GM18873 (cell line): ENCODE measurements at regions not wholly inside any gene's neighbourhood (a gene's known extent, or its start where the extent isn't known, plus 50 kb on each side); places are given as distances from the start of the nearest gene placed in this dataset.

Source experiments
- ATAC-seq: cut with Tn5 transposase; IDR thresholded peaks from one replicate; pipeline ENCODE4 v1.9.1; 2021; ENCODE audit warnings: mild to moderate bottlenecking, moderate library complexity, moderate number of reproducible peaks; ENCODE audit not compliant: unreplicated experiment, low FRiP score

- no peak for ATAC-seq
Observed at GRCh38 chr13:59157181-59157580, 1006.5 kb downstream of the DIAPH3 start.

GRCh38 chr13:59166174-59166573 is 997.6 kb downstream of the DIAPH3 start:
- ATAC-seq: no peak

- ATAC-seq: no peak
Observed at GRCh38 chr13:59172076-59172475, 991.7 kb downstream of the DIAPH3 start.

- ATAC-seq: no peak
Observed at GRCh38 chr13:59176775-59177174, 987.0 kb downstream of the DIAPH3 start.

- ATAC-seq: no peak
Observed at GRCh38 chr13:59178344-59178743, 985.4 kb downstream of the DIAPH3 start.

- no peak for ATAC-seq
Observed at GRCh38 chr13:59182241-59182640, 981.5 kb downstream of the DIAPH3 start.

- no peak for ATAC-seq
Observed at GRCh38 chr13:59197397-59197796, 966.3 kb downstream of the DIAPH3 start.

- ATAC-seq: no peak
Observed at GRCh38 chr13:59201841-59202240, 961.9 kb downstream of the DIAPH3 start.

- no peak for ATAC-seq
Observed at GRCh38 chr13:59203855-59204254, 959.9 kb downstream of the DIAPH3 start.

GRCh38 chr13:59205501-59205900 is 958.2 kb downstream of the DIAPH3 start:
- no peak for ATAC-seq

GRCh38 chr13:59208405-59209195 is 955.1 kb downstream of the DIAPH3 start:
- no peak for ATAC-seq

- no peak for ATAC-seq
Observed at GRCh38 chr13:59210543-59210942, 953.2 kb downstream of the DIAPH3 start.

- no peak for ATAC-seq
Observed at GRCh38 chr13:59211606-59212005, 952.1 kb downstream of the DIAPH3 start.

GRCh38 chr13:59229401-59229800 is 934.3 kb downstream of the DIAPH3 start:
- ATAC-seq: no peak

GRCh38 chr13:59229861-59230260 is 933.9 kb downstream of the DIAPH3 start:
- ATAC-seq: no peak

- no peak for ATAC-seq
Observed at GRCh38 chr13:59230484-59231264, 933.1 kb downstream of the DIAPH3 start.

- ATAC-seq: no peak
Observed at GRCh38 chr13:59236309-59236919, 927.3 kb downstream of the DIAPH3 start.

- ATAC-seq: no peak
Observed at GRCh38 chr13:59236944-59237343, 926.8 kb downstream of the DIAPH3 start.

- no peak for ATAC-seq
Observed at GRCh38 chr13:59247171-59247570, 916.6 kb downstream of the DIAPH3 start.

- ATAC-seq: no peak
Observed at GRCh38 chr13:59250336-59251189, 913.2 kb downstream of the DIAPH3 start.
